Fibroblast of lung (primary cell): ENCODE measurements at regions not wholly inside any gene's neighbourhood (a gene's known extent, or its start where the extent isn't known, plus 50 kb on each side); places are given as distances from the start of the nearest gene placed in this dataset.
"Not testable (repeated sequence)": the region's sequence is repeated elsewhere in the genome, so short reads cannot be mapped to it uniquely, and the experiment has no call there.

Experiments used
- EZH2 ChIP-seq: IDR thresholded peaks from 2 replicates; pipeline ENCODE4 v1.5.1; 2012; ENCODE audit warnings: low read length, control low read depth, mild to moderate bottlenecking; ENCODE audit errors: missing control alignments
- TF ChIP-seq, protein P1 (sequence below), 2 donors: IDR thresholded peaks in 1 of 2; conservative IDR thresholded peaks in 1 of 2; 1 replicate in 1 of 2; 2 replicates in 1 of 2; pipeline ENCODE4 v1.5.1; 2011 to 2012; ENCODE audit warnings: low read length in 2 of 2, control low read depth in 1 of 2, inconsistent platforms in 1 of 2, low read depth in 1 of 2, mild to moderate bottlenecking in 1 of 2

DNA sequence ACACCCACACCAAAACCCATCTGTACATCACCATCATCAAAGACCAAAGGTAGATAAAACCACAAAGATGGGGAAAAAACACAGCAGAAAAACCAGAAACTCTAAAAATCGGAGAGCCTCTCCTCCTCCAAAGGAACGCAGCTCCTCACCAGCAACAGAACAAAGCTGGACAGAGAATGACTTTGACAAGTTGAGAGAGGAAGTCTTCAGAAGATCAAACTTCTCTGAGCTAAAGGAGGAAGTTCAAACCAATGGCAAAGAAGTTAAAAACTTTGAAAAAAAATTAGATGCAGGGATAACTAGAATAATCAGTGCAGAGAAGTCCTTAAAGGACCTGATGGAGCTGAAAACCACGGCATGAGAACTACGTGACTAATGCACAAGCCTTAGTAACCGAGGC, 247.5 kb upstream of the ERBB4 start:
- TF ChIP-seq, protein P1, sequence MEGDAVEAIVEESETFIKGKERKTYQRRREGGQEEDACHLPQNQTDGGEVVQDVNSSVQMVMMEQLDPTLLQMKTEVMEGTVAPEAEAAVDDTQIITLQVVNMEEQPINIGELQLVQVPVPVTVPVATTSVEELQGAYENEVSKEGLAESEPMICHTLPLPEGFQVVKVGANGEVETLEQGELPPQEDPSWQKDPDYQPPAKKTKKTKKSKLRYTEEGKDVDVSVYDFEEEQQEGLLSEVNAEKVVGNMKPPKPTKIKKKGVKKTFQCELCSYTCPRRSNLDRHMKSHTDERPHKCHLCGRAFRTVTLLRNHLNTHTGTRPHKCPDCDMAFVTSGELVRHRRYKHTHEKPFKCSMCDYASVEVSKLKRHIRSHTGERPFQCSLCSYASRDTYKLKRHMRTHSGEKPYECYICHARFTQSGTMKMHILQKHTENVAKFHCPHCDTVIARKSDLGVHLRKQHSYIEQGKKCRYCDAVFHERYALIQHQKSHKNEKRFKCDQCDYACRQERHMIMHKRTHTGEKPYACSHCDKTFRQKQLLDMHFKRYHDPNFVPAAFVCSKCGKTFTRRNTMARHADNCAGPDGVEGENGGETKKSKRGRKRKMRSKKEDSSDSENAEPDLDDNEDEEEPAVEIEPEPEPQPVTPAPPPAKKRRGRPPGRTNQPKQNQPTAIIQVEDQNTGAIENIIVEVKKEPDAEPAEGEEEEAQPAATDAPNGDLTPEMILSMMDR (conservative IDR thresholded peaks at IDR 0.05 in 1 of 2, IDR thresholded peaks at IDR 0.05 in 1 of 2; ENCODE audit: low read depth in 1 of 2, low read length in 2 of 2) = not testable (repeated sequence)
- not testable (repeated sequence) for TF ChIP-seq EZH2
